ENCODE measurements at regions not wholly inside any gene's neighbourhood (a gene's known extent, or its start where the extent isn't known, plus 50 kb on each side); places are given as distances from the start of the nearest gene placed in this dataset.

GRCh38 chr6:148021699-148022098 is 320.9 kb upstream of the SASH1 start:
- TF ChIP-seq, protein P1, sequence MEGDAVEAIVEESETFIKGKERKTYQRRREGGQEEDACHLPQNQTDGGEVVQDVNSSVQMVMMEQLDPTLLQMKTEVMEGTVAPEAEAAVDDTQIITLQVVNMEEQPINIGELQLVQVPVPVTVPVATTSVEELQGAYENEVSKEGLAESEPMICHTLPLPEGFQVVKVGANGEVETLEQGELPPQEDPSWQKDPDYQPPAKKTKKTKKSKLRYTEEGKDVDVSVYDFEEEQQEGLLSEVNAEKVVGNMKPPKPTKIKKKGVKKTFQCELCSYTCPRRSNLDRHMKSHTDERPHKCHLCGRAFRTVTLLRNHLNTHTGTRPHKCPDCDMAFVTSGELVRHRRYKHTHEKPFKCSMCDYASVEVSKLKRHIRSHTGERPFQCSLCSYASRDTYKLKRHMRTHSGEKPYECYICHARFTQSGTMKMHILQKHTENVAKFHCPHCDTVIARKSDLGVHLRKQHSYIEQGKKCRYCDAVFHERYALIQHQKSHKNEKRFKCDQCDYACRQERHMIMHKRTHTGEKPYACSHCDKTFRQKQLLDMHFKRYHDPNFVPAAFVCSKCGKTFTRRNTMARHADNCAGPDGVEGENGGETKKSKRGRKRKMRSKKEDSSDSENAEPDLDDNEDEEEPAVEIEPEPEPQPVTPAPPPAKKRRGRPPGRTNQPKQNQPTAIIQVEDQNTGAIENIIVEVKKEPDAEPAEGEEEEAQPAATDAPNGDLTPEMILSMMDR (IDR thresholded peaks at IDR 0.05; ENCODE audit: low read depth, low read length), result no peak
- TF ChIP-seq, protein P2, sequence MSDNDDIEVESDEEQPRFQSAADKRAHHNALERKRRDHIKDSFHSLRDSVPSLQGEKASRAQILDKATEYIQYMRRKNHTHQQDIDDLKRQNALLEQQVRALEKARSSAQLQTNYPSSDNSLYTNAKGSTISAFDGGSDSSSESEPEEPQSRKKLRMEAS (IDR thresholded peaks at IDR 0.05; ENCODE audit: low read depth, low read length), result no peak
